GM20000 (cell line): ENCODE measurements at regions not wholly inside any gene's neighbourhood (a gene's known extent, or its start where the extent isn't known, plus 50 kb on each side); places are given as distances from the start of the nearest gene placed in this dataset.
"Not testable (repeated sequence)": the region's sequence is repeated elsewhere in the genome, so short reads cannot be mapped to it uniquely, and the experiment has no call there.

Source experiments
- DNase-seq: peaks from one replicate; pipeline ENCODE4 v3.0.0; 2012; ENCODE audit warnings: low spot score
- CTCF ChIP-seq: IDR thresholded peaks from 2 replicates; pipeline ENCODE4 v1.5.1; 2012; ENCODE audit warnings: mild to moderate bottlenecking, control low read depth; ENCODE audit errors: extremely low read depth, missing control alignments

GRCh38 chr3:30321065-30321464 is 285.3 kb upstream of the TGFBR2 start:
- DNase-seq: no peak
- no peak for TF ChIP-seq CTCF

DNA sequence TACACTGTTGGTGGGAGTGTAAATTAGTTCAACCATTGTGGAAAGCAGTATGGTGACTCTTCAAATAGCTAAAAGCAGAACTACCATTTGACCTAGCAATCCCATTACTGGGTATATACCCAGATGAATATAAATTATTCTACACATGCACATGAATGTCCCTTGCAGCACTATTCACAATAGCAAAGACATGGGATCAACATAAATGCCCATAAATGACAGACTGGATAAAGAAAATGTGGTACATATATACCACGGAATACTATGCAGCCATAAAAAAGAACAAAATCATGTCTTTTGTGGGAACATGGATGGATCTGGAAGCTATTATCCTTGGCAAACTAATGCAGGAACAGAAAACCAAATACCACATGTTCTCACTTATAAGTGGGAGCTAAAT is 282.8 kb upstream of the TGFBR2 start:
- not testable (repeated sequence) for DNase-seq

- no peak for TF ChIP-seq CTCF
Measured at GRCh38 chr3:30324587-30324986, 281.8 kb upstream of the TGFBR2 start.

GRCh38 chr3:30327976-30328375 is 278.4 kb upstream of the TGFBR2 start:
- not testable (repeated sequence) for DNase-seq

More at GRCh38 chr3:30324587-30324986, 281.8 kb upstream of the TGFBR2 start:
- DNase-seq: no peak

GRCh38 chr3:30328935-30329334 is 277.5 kb upstream of the TGFBR2 start:
- not testable (repeated sequence) for DNase-seq

DNA sequence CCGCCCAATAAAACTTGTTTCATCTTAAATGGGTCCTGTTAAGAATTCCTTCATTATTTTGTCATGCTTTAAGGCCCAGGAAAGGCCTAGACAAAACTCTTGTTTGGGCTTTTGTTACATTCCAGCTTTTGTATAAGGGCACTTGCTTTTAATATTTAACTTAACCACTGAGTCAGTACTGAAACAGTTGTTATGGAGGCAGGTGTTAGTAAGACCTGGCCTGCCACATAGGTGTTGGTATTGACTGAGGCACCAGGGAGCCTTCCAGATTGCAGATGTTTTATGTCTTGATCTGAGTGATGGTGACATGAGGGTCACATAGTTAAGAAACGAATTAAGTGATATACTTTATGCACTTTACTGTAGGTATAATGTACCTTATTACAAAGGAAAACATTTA is 274.9 kb upstream of the TGFBR2 start:
- no peak for TF ChIP-seq CTCF
- DNase-seq: no peak

DNA sequence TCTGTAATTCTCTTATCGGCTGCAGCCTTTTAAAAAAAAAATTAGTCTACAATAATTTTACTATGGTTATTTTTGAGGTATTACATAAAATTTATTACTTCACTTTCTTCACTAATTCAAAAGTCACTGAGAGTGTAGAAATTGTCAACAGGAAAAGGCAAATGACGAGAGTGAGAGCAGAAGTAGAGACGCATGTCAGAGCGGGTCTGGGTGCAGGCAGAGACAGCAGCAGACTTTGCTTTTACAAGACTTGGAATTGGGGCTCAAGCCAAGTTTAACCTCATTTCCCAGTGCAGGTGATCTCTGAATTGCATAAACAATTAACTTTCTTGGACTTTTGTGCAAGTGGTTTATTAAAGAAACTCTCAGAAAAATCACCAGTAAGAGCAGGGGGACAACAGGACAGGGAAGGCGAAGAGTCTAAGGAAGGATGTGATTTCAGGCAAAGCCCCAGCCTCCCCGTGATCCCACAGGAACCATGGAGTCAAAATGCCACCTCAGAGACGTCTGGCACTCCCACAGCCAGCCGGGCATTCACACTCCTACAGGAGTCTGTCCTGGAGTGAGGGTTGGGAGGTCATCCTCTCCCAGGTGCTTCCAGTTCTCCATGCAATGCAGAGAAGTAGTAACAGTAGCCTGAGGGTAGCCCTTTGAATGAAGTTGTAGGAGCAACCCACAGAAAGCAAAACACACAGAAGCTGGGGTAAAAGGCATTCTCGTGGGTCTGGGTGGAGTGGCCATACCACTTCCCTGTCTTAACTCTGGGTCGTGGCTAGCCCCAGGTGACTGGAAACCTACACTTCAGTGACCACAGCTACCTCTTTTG is 274.0 kb upstream of the TGFBR2 start:
- DNase-seq: no peak
- no peak for TF ChIP-seq CTCF

- no peak for TF ChIP-seq CTCF
- DNase-seq: no peak
Measured at GRCh38 chr3:30333143-30333542, 273.3 kb upstream of the TGFBR2 start.

DNA sequence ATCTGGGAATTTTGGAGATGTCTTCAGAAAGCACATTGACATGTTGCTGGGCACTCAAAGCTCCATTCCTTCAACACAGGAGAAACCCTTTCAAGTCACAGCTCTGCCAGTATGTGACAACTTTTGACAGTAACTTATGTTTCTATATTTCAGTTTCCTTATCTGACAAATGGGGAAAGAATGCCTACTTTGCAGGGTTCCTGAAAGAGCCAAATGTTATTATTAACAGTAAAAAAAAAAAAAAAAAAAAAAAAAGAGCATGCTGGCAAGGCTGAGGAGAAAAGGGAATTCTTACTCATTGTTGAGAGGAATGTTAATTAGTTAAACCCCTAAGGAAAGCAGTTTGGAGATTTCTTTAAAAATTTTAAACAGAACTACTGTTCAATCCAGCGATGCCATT is 272.5 kb upstream of the TGFBR2 start:
- TF ChIP-seq CTCF: no peak
- DNase-seq: no peak
